HG03025 (cell line): ENCODE measurements at regions not wholly inside any gene's neighbourhood (a gene's known extent, or its start where the extent isn't known, plus 50 kb on each side); places are given as distances from the start of the nearest gene placed in this dataset.

Experiments used
- ATAC-seq: cut with Tn5 transposase; IDR thresholded peaks from one replicate; pipeline ENCODE4 v1.9.1; 2021; ENCODE audit warnings: mild to moderate bottlenecking, moderate library complexity; ENCODE audit not compliant: unreplicated experiment, low FRiP score

DNA sequence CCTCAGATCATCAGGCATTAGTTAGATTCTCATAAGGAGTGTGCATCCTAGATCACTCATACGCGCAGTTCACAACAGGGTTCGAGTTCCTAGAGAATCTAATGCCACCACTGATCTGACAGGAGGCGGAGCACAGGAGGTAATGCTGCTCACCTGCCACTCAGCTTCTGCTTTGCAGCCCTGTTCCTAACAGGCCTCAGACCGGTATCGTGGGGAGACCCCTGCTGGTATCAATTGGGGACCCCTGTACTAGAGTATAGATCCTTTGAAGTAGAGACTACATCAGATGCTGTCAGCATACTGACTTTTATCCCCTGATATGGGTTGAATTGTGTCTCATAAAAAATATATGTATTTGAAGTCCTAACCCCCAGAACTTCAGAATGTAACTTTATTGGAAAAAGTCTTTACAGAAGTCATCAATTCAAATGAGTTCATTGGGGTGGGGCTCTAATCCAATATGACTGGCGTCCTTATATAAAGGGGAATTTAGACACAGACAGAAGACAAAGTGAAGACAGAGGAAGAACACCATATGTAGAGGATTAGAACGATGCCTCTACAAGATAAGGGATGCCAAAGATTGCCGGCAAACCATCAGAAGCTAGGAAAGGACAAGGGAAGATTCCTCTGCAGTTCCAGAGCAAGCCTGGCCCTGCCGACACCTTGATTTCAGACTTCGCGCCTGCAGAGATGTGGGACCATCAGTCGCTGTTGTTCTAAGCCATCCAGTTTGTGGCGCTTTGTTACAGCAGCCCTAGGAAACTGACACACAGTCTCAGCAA lies 104.4 kb upstream of the BTBD3 start:
- ATAC-seq, result no peak

DNA sequence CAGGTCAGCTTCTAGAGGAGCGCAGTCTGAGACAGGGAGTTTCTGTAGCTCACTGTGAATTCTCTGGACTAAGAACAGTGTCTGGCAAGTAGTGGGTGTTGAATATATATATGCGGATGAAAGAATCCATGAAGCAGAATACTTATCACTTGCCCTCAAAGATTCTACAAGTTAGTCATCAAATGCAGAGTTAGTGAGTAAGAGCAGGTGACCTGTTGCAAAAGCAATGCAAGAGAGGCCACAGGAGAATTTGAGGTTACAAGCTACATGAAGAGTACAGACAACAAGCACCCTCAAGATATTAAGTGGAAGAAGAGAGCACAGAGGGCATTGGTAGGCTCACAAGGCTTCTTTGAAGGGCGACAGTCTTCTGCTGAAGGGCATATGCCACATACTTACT lies 103.4 kb upstream of the BTBD3 start:
- no peak for ATAC-seq

DNA sequence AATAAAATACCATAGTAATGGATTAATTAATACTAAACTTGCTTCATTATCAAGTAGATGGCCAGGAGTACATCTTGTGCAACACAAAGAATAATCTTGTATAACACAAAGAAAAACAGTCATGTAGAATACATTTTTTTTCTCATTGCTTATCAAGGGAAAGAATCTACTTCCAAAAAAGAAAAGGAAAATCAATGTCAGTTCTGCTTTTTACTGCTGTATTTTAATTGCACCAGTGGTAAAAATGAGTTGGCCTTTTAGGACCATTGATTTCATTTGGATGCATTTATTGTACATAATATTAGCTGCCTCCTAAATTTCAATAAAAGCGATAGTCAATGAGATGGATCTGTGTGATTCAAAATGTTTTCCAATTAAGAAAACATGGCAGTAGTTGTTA lies 96.9 kb upstream of the BTBD3 start:
- no peak for ATAC-seq

DNA sequence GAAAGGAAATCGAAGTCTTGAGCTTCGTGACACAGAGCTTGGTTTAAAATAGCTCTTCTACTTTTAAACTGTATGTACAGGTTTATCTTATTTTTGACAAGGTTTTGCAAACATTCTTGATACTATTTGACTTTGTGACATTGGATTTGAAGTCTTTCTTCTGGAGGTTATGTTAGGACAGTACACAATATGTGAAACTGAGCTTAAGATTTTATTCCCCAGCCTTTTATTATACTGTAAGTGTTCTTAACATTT lies 95.2 kb upstream of the BTBD3 start:
- no peak for ATAC-seq

DNA sequence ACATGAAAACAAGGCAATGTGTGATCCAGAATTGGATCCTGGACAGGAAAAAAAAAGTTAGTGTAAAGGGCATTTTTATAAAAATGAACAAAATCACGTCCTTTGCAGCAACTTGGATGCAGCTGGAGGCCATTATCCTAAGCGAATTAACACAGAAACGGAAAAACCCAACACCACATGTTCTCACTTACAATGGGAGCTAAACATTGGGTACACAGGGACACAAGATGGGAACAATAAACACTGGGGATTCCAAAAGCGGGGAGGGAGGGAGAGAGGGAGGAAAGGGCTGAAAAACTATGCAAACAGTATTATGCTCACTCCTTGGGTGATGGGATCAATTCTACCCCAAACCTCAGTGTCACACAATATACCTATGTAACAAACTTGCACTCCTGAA lies 91.4 kb upstream of the BTBD3 start:
- no peak for ATAC-seq

DNA sequence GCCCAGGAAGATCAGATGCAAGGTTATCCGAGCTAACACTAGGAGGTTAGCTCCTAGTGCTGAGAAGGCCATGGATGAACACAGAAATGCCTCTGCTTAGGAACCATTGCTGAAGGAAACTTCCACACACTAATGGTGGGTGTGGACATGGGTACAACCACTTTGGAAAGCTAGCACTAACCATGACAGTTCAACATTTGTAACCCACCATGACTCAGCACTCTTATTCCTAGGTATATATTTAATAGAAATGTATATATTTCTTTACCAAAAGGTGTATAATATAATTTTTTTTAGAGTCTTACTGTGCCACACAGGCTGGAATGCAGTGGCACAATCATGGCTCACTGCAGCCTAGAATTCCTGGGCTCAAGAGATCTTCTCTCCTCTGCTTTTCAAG lies 85.3 kb upstream of the BTBD3 start:
- no peak for ATAC-seq

DNA sequence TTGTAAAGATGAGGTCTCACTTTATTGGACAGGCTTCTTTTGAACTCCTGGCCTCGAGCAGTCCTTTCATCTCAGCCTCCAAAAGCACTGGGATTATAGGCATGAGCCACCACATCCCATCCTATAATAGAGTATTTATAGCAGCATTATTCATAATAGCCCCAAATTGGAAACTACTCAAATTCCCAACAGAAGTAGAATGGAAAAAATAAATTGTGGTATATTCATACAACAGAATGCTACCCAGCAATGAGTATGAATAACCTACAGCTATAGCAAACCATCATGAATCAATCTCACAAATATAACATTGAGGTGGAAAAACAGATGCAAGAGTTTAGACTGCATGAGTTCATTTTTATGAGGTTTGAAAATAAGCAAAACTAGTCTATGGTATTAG lies 84.8 kb upstream of the BTBD3 start:
- no peak for ATAC-seq

DNA sequence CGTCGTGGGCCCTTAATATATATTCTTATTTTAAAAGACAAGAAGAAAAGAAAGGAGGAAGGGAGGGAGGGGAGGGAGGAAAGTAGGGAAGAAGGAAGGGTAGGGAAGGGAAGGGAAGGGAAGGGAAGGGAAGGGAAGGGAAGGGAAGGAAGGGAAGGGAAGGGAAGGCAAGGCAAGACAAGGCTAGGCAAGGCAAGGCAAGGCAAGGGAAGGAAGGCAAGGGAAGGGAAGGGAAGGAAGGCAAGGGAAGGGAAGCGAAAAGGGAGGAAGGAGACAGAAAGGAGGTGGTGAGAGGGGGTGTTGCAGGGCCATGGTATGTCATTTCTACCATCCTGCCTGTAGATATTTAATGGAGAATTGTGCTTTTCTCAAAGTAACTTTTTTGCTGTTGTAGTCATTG lies 83.9 kb upstream of the BTBD3 start:
- ATAC-seq, result no peak

DNA sequence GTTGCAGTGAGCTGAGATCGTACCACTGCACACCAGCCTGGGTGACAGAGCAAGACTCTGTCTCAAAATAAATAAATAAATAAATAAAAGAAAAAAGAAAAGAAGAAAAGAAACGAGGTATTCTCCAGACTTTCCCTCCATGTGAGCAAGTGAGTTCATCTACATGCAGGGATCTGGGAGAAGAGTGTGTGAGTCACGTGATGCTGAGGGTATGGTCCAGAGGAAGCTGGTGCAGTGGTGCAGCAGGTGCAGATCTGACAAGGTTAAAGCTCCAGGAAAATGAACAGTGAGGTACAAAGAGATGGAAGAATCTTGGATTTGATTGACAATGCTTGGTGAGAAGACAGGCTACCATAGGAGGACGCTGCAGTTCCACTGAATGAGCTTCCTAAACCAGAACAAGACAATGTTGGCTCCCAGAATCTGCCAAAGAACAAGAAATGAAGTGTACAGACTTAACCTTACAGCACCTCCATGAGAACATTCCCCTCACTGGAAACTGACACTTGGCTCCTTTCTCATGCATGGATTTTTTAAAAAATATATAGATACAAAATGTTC lies 79.5 kb upstream of the BTBD3 start:
- ATAC-seq, result no peak

DNA sequence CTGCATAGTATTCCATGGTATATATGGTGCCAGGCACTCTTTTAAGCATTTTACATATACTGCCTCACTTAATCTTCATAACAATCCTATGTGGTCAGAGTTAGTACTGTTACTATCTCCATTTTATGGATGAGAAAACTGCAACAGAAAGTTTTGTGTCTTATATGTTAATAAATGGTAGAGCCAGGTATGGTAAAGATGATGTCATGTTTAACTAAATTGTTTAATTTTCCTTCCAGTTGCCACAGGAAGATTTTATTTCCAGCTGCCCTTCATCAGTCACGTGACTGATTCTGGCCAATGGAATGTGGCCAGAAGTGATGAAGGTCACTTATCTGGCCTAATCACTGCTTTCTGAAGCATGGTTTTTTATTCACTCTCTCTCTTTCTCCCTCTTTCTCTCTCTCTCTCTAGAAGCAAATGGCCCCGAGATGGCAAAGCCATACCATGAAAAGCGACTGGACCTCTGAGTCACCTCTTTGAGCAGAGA lies 75.7 kb upstream of the BTBD3 start:
- no peak for ATAC-seq

DNA sequence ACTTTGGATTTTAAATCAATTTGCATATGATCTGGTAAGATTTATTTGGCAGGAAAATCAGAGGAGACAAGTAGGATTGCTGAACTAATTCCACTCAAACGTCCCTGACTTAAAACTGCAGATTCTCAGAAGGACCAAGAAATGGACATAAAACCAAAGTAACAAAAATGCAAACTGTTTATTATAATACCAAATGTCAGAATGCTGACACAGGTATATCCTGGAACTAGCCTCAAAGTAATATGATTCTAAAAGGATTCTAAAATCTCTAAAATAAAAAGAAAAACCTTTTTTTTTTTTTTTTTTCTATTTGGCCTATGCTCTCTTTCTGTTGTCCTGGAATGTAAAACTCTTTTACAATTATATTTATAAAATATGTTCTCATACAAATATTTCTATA lies 74.4 kb upstream of the BTBD3 start:
- no peak for ATAC-seq

DNA sequence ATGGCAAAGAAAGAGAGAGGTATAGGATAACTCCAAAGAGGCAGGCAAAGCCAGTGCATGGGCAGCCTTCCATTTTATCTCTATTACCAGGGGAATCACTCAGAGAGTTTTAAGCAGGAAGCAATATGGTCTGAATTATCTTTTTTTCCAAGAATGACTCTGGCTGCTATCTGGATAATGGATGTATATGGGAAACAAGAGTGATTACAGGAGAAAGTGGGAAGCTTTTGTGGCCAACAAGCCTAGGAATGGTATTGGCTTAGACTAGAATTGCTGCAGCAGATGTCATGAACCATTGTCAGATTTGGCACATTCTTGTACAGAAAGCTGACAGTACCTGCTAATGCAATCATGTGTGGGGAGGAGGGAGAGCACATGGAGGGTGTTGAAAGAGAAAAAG lies 73.0 kb upstream of the BTBD3 start:
- no peak for ATAC-seq

DNA sequence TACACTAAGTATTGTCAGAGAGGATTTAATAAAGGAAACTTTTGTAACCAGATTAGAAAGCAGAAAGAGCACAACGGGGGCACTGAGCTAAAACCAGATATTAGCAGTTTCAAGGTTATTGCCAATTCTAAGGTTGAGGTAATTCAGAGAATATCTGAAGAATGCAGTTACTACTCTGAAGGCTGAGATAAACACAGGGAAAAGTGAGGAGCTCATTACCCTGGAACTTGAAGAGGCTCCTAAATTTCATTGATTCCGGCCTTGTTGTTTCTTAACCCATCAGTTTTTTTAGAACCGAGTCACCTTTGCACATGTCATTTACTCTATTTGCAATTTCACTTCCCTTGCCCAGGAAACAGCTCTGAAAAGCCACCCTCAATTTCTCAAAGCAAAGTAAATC lies 72.4 kb upstream of the BTBD3 start:
- ATAC-seq, result no peak

DNA sequence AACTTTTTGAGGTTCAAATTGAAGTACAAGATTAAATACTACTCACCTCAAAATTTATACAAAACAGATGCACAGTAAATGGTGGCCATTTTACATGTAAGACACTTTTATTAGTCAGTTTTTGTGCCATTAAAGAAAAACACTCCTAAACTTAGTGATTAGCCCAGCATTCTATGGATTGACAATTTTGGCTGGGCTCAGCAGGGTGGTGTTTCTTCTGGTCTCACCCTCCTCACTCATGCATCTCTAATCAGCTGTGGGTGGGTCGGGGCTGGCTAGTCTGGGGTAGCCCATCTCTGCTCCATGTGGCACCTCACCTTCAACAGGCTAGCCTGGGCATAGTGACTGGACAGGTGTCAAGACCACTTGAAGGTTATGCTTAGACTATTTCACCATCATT lies 71.6 kb upstream of the BTBD3 start:
- ATAC-seq, result no peak

DNA sequence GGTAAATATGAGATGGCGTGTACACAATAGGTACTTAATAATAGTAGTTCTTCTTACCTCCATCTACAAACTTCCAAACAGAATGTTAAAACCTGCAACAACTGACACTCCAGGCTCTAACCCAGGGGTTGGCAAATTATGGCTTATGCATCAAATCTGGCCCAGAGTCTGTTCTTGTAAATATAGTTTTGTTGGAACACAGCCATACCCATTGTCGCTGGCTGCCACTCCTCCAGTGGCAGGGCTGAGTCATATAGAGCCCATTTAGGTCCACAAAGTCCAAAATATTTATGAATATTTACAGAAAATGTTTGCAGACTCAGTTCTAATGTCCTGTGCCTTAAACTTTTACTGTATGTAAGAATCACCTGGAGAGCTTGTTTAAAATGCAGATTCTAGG lies 69.9 kb upstream of the BTBD3 start:
- no peak for ATAC-seq

DNA sequence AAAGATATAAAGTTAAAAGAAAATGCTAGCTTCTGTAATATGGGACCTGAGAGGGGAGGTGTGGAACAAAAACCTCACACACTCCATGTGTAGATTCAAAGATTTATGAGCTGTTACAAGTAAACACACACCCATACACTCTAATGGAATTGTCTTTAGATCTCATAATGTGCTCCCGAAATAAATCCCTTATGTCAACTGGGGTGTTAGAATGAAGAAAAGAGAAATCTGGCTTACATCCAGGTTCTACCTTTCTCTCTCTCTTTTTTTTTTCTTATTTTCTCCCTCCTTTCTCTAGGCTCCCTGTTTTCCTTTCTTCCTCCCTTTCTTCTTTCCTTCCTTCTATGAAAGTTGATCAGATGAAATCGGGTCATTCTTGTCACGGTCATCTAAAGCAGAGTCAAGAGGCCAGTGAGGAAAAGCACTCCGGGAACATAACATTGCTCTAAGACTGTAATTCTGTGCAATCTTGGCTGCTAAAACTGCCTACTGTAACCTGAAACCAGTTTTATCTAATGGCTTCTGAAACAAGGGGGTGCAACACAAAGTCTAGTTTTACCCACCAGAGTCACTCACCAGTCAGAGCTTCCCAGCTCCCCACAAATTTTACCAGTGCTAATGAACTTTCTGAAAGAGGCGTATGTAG lies 68.3 kb upstream of the BTBD3 start:
- no peak for ATAC-seq

DNA sequence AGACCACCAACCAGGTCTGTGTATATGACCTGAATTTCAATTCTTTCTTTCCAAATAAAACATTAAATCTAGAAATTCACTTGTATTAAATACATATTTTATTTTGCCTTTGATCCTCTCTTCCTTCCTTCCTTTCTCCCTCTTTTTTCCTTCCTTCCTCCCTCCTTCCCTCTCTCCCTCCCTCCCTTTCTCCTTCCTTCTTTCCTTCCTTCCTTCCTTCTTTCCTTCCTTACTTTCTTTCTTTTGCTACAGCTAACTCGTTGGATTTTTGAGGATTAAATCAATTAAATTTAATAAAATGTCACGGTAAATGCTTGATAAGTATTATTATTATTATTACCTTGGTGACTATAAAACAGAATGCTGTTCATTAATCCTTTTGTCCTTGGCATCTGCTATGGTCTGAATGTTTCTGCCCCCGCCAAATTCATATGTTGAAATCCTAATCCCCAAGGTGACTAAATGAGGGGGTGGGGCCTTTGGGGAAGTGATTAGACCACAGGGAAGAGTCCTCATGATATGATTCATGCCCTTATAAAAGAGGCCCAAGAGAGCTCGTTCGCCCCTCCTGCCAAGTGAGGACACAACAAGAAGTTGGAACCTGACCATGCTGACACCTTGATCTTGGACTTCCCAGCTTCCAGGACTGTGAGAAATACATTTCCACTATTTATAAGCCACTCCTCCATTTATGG lies 67.6 kb upstream of the BTBD3 start:
- ATAC-seq, result no peak

DNA sequence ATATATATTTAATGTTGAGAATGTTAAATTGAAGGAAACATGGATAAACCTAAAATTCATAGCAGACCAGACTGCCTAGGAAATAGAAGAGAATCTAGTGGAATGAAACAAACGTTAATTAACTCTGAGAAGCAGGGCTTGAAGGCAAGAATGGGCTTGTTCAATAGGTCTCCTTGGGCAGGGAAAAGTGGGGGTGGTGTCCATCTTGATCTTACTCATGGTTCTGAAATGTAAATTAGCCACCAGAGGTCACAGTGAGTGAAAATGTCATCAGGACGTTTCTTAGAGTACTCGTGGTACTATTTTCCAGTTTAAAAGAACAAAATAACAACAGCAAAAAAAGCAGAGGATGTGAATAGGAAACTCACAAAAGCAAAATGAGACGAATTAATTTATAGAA lies 66.8 kb upstream of the BTBD3 start:
- ATAC-seq, result no peak

DNA sequence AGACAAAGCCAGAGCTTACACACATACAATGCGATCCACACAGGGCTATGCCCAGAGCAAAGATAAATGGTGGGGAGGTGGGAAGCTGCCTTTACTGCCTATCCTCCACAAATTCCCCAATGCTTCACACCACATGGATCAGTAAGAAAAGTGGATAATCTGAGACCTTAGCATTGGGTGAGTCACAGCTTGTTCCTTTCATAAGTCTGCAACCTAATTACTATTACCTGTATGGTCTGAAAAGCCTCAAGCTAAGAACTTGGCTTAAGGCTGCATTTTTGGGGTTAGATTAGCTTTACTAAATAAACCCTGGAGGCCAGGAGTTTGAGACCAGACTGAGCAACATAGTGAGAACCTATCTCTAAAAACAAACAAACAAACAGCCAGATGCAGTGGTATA lies 66.0 kb upstream of the BTBD3 start:
- ATAC-seq, result no peak

DNA sequence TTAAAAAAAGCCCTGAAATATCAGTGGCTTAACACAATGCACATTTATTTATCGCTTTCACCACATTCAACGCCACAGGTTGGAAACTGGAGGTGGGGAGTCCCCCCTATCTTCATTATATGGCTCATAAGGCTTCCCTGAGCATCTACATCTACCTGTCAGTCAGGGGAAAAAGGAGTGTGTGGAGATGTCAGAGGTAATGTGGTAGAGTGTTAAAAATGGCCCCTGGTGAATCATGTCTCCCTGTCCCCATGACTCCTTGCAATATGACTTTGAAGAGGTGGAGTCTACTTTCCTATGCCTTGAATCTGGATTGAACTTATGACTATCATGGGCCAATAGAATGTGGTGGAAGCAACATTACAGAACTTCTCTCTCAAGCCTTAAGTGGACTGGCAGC lies 65.5 kb upstream of the BTBD3 start:
- ATAC-seq, result no peak

DNA sequence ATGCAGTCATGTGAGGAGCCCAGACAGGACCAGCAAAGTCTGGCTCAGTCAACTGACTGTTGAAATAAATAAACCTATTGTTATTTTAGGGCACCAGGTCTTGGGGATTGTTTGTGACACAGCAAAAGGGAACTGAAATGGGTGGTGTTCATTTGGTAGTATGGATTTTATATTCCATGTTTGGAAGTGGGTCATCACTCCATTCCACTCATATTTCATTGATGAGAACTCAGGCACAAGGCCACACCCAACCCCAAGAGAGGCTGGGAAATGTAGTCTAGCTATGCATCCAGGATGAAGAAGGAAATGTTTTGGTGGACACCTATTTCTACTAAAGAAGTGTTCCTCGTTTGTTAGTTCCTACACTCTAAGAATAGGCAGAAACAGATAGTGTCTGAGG lies 64.9 kb upstream of the BTBD3 start:
- no peak for ATAC-seq

DNA sequence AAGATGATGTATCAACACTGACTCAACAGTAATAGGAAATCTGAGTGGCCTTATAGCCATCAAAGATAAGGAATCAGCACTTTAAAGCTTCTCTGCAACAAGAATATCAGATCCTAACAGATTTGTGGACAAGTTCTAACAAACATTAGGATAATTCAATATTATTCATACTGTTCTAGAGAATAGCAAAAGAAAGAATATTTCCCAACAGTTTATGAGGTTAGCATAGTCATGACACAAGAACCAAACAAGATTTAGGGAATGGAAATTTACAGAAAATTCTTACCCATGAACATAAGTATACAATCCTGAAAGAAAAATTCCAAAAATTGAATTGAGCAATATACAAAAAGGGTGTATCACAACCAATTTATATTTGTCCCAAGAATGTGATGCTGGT lies 64.3 kb upstream of the BTBD3 start:
- ATAC-seq, result no peak
